Stimulated activated CD8-positive, alpha-beta memory T cell treated with anti-CD3 and anti-CD28 coated beads, Interleukin-12 subunit alpha, Interleukin-12 subunit beta, amount 100 ng/mL, for 1 hour (primary cell): ENCODE measurements at regions not wholly inside any gene's neighbourhood (a gene's known extent, or its start where the extent isn't known, plus 50 kb on each side); places are given as distances from the start of the nearest gene placed in this dataset.
"Not testable (repeated sequence)": the region's sequence is repeated elsewhere in the genome, so short reads cannot be mapped to it uniquely, and the experiment has no call there.

ENCODE experiments used
- DNase-seq: peaks from one replicate; pipeline ENCODE4 v3.0.0-alpha.2; 2020; ENCODE audit warnings: low read depth

DNA sequence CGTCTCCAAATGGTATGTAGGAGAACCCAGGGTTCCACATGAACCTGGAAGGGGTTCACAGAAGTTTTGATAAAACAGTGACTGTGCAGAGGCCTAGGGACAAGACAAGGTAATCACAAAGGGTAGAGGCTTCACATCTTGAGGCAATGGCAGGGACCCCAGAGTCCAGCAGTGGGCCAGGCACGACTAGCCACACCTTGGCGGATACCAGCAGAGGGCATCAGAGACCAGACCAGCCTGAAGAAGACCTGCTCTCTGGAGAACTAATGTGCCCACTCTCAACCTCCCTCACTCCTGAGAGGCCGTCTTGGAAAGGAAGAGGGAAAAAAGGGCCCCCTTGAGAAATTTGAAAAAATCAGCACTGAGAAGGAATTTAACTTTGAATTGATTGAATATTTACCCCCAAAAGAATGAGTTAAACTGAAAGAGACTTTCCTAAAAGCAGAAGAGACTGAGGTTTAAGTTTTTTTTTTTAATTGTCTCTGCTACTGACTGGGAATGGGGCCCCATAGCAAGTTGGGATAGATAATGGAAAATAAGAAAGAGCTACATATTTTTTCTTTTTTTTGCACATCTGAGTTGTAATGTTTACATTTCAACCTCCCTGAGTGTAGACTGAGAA is 243.8 kb upstream of the JADE1 start:
- DNase-seq, result no peak

- no peak for DNase-seq
Measured at GRCh38 chr4:128565054-128565453, 244.4 kb upstream of the JADE1 start.

- DNase-seq, result no peak
Measured at GRCh38 chr4:128564081-128564630, 245.3 kb upstream of the JADE1 start.

GRCh38 chr4:128560754-128561495 is 248.6 kb upstream of the JADE1 start:
- DNase-seq, result no peak

GRCh38 chr4:128558896-128559679 is 250.4 kb upstream of the JADE1 start:
- DNase-seq, result no peak

GRCh38 chr4:128556756-128557155 is 252.7 kb upstream of the JADE1 start:
- no peak for DNase-seq

DNA sequence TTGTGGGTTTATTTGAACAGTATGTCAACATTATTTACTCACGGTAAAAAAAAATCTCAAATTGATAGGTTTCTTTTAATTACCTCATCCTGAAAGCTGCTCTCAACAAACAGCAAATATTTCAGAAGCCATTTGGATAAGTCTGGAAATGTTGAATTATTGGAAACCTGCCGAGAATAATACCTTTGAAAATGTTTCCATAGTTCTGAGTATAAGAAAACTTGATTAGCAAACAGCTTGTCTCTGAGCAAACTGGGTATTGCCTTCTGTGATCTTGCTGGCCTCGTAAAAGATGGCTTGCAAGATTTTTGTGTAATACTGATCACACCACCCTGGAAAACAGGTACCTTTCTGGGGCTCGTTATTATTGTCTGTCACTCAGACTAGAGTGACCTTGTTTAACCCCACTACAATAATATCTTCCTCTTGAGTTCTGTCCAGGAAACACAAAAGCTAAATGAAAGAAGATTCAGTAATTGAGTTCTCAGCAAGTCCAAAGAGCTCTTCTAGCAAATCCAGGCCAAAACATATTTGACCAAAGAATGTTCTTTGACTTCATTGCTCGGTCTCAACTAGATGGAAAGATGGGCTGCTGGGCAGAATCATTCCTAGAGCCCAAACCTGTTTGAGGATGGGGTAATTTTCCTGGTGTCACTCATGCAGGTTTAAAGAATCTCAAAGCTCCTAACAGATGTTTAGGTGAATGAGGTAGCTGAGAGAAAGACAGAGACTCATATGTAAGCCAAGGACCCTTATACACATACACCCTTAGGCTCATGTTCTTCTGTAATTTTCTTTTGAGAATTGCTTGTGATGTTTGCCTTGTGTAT is 255.6 kb upstream of the JADE1 start:
- DNase-seq, result no peak

- no peak for DNase-seq
Measured at GRCh38 chr4:128552586-128552907, 257.0 kb upstream of the JADE1 start.

DNA sequence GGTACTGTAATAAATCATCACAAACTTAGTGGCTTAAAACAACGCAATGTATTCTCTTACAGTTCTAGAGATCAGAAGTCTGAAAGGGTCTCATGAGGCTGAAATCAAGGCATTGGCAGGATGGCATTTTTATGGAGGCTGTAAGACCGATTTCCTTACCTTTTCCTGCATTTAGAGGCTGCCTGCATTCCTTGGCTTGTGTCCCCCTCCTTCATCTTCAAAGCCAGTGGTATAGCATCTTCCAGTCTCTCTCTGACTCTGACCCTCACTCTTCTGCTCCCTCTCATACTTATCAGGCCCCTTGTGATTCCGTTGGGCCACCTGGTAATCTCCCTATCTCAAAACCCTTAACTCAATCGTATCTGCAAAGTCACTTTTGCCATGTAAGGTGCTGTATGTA is 258.2 kb upstream of the JADE1 start:
- DNase-seq, result no peak

DNA sequence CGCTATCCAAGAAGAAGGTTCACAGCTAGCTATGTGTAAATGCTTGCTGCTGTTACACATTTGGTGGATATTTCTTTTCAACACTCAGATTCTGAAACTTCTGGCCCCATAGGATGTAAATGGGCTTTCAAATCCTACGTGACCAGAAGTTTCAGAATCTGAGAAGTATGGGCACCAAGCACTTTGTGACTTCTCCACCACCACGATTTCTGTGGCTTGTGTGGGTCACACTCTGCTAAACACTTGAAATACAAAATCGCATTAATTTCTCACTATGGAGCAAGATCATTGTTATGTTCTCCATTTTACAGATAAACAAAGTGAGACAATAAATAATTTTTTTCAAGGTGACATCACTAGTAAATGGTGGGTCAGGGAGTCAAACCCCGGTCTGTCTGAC is 259.4 kb upstream of the JADE1 start:
- no peak for DNase-seq

DNA sequence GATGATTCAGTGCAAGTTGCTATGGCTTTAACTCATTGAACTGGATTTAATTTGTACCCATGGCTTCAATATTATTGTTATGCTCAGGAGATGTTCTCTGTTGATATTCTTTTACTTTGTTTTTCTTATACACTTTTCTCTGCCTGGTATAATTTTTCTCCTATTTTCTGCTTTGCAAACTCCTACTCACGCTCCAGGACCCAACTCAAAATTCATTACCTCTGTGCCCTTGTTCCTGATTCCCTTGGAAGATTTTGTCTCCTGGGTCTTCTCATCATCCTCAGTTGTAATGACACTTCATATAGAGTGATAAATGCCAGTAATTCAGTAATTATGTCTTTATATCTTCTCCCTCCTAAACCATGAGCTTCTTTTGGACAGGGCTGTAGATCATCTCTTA is 259.9 kb upstream of the JADE1 start:
- DNase-seq, result no peak

DNA sequence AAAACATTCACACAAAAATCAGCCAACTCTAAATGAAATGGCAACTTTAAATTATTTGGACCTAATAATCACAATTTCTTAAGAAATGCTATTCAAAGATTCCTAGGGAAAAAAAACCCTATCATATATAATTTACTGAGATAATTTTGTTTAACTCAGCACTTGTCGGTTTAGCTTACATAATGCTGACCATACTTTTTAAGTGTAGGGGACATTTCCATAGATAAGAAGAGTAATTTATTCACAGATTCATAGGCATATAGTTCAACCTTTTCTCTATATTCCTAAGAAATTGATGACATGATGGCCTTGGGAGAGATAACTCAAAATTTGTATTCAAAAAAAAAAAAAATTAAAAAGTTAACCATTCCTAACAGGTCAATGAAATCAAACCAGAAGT is 260.8 kb upstream of the PGRMC2 start:
- no peak for DNase-seq

DNA sequence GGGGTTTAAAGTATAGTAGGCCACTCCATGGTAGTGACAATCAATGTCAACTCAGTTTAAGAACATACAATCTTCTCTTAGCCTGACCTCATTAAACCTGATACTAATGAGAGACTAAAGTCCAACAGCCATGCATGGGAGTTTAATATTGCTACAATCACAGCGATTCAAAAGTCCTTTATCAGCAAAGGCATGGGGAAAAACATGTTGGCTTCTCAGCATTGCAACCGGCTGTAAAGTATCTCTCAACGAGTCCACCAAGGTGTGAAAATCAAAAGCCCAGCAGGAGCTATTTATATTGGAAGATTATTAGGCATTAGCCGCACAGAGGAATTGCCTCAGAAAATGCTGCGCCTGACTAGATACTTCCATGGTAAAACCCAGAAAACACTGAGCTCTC is 256.7 kb upstream of the PGRMC2 start:
- DNase-seq, result no peak

- DNase-seq, result no peak
Measured at GRCh38 chr4:128543696-128544095, 256.1 kb upstream of the PGRMC2 start.

DNA sequence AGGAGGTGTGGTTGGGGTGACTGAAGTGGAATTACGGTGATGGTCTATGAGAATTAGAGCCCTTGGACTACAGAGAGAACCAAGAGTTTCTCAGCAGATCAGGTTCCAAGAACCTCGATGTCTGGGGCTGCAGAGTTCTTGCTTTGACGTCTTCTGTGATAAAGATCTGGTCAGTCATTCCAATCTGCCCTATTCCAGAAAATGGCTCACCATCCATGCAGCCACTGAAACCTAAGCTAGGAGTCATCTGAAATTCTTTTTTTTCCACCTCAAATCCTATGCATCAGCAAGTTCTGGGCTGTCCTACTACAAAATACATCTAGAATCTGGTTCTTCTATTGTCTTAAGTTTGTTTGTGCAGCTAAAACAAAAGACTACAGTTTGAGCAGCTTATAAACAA is 254.4 kb upstream of the PGRMC2 start:
- DNase-seq, result no peak

DNA sequence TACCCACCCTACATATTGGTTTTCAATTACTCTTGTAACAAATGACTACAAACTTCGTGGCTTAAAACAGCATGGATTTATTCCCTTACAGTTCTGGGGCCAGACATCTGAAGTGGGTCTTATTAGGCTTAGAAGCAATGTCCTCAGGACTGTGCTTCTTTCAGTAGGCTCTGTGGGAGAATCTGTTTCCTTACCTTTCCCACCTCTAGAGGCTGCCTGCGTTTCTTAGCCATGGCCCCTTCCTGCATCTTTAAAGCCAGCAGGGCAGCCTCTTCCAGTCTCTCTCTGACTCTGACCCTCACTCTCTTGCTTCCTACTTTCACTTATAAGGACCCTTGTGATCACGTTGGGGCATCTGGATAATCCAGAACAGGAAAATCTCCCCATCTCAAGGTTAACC is 252.5 kb upstream of the PGRMC2 start:
- DNase-seq, result no peak

GRCh38 chr4:128538111-128538882 is 250.7 kb upstream of the PGRMC2 start:
- DNase-seq, result no peak

- DNase-seq, result no peak
Measured at GRCh38 chr4:128536746-128537145, 249.1 kb upstream of the PGRMC2 start.

- not testable (repeated sequence) for DNase-seq
Measured at GRCh38 chr4:128535510-128535909, 247.9 kb upstream of the PGRMC2 start.

GRCh38 chr4:128528793-128529553 is 241.4 kb upstream of the PGRMC2 start:
- no peak for DNase-seq
